ENCODE measurements at regions not wholly inside any gene's neighbourhood (a gene's known extent, or its start where the extent isn't known, plus 50 kb on each side); places are given as distances from the start of the nearest gene placed in this dataset.

DNA sequence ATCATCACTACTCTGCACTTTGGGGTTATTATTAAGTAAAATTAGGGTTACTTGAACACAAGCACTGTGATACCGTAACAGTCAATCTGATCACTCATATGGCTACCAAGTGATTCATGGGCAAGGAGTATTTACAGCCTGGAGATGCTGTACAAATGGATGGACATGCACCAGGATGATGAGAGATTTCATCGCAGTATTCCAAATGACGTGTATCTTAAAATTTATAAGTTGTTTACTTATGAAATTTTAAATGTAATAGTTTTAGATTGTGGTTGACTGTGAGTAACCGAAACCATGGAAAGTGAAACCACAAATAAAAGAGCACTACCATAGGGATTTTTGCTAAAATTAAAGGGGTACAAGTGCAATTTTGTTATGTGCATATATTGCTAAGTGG, 462.2 kb upstream of the PTGER4 start:
- TF ChIP-seq, protein P1, sequence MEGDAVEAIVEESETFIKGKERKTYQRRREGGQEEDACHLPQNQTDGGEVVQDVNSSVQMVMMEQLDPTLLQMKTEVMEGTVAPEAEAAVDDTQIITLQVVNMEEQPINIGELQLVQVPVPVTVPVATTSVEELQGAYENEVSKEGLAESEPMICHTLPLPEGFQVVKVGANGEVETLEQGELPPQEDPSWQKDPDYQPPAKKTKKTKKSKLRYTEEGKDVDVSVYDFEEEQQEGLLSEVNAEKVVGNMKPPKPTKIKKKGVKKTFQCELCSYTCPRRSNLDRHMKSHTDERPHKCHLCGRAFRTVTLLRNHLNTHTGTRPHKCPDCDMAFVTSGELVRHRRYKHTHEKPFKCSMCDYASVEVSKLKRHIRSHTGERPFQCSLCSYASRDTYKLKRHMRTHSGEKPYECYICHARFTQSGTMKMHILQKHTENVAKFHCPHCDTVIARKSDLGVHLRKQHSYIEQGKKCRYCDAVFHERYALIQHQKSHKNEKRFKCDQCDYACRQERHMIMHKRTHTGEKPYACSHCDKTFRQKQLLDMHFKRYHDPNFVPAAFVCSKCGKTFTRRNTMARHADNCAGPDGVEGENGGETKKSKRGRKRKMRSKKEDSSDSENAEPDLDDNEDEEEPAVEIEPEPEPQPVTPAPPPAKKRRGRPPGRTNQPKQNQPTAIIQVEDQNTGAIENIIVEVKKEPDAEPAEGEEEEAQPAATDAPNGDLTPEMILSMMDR (conservative IDR thresholded peaks at IDR 0.05; ENCODE audit: low read depth, low read length): no peak
- no peak for TF ChIP-seq EZH2 (IDR thresholded peaks at IDR 0.05; ENCODE audit: low read length, unreplicated experiment)
